ENCODE measurements at regions not wholly inside any gene's neighbourhood (a gene's known extent, or its start where the extent isn't known, plus 50 kb on each side); places are given as distances from the start of the nearest gene placed in this dataset.

GRCh38 chr5:117302473-117302872 lies 727.9 kb upstream of the SEMA6A start:
- TF ChIP-seq ZFX (IDR thresholded peaks at IDR 0.05; ENCODE audit: borderline replicate concordance): no peak
- TF ChIP-seq CTCF (IDR thresholded peaks at IDR 0.05): no peak
- no peak overlapping the region for H3K27ac ChIP-seq

GRCh38 chr5:117299936-117300328 lies 725.3 kb upstream of the SEMA6A start:
- no peak overlapping the region for H3K27ac ChIP-seq
- TF ChIP-seq ZFX (IDR thresholded peaks at IDR 0.05; ENCODE audit: borderline replicate concordance): no peak
- no peak for TF ChIP-seq CTCF (IDR thresholded peaks at IDR 0.05)

DNA sequence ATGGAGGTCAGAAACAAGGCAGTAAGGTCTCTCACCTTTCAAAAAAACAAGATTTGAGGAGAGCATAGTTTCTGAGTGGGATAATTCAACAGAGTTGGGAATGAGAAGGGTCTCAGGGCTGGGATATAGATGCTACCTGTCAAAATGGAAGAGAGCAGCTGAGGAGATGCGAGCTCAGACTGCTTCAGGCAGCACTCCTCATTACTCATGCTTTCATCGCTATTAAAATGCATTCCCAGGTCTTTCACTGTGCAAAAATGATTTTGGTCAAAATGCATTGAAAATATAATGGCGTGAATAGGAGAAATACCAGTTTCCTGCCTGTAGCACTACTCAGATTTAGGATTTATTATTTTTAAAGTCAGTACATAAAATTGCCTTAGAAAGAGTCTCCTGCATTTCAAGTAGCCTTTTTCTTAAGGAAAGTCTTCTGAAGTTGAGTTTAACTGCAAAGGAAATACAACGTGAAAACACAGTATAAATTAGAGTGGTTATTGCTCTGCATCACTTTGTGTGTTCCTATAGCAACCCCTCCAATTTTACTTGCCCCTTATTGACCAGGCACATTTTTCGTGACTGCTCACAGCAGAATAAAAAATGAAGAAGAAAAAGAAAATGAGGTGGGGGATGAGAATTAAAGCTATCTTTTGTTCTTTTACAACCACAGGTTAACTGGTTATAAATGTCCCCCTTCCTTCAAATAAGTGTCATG lies 724.8 kb upstream of the SEMA6A start:
- H3K27ac ChIP-seq: no peak overlapping the region
- no peak for TF ChIP-seq CTCF (IDR thresholded peaks at IDR 0.05)

DNA sequence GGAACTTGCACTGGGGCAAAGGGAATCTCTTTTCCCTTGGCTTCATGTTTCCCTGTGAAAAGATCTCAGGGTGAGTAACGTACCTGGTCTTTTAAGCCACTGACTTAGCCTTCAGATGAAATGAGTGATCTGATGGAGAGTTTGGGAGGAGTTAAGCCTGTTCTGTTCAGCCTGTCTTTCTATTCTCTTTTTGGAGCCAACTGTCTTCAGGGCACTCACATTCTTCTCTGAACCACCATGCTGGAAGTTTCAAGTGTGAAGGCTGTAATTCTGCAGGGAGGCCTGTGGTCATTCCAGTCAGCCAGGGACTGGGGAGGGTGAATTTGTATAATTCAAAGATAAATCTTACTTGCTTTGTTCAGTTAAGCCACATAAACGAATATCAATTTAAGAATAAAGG lies 722.2 kb upstream of the SEMA6A start:
- TF ChIP-seq ZFX (IDR thresholded peaks at IDR 0.05; ENCODE audit: borderline replicate concordance) (no peak), CTCF (IDR thresholded peaks at IDR 0.05) (no peak)
- H3K27ac ChIP-seq: no peak overlapping the region

DNA sequence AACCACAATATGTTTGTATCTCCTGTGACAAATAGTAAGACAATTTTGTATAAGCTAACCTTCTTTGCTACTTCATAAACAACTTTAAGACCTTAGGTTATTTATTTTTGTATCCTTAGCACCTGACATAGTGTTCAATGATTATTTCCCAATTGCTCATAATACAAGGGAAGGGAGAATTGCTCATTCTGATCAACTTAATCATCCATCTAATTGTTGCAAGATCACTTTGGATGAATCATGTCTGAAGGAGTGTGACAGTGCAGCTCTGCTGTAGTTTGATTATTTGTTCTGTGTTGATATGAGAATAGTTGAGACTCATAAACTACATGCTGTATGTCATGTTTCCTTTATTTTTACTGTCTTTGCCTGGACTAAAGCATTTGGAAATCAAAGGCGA lies 721.3 kb upstream of the SEMA6A start:
- H3K27ac ChIP-seq: no peak overlapping the region
- TF ChIP-seq ZFX (IDR thresholded peaks at IDR 0.05; ENCODE audit: borderline replicate concordance): no peak
- no peak for TF ChIP-seq CTCF (IDR thresholded peaks at IDR 0.05)

DNA sequence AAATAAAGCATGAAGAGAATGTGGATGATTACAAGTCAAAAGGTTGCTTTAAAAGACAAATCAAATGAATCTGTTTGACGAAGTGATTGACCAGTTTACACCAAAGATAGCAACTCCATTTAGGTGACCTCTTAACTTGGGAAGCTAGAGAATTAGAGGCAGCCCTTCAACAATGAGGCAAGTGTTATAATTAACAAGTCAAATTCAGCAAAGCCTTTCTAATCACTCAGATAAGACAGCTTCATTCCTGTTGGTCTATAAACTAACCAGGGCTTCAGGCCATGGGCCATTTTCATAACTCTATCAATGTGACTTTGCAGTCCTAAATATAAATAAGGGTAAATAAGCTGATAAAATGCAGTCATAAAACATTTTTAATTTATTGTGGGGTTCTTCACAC lies 712.2 kb upstream of the SEMA6A start:
- H3K27ac ChIP-seq: no peak overlapping the region
- TF ChIP-seq CTCF (IDR thresholded peaks at IDR 0.05) (no peak), ZFX (IDR thresholded peaks at IDR 0.05; ENCODE audit: borderline replicate concordance) (no peak)

GRCh38 chr5:117271656-117272055 lies 697.0 kb upstream of the SEMA6A start:
- H3K27ac ChIP-seq: no peak overlapping the region
- TF ChIP-seq ZFX (IDR thresholded peaks at IDR 0.05; ENCODE audit: borderline replicate concordance): no peak
- no peak for TF ChIP-seq CTCF (IDR thresholded peaks at IDR 0.05)

Measured in 22Rv1 (cell line).